Mammary epithelial cell (primary cell): ENCODE measurements at regions not wholly inside any gene's neighbourhood (a gene's known extent, or its start where the extent isn't known, plus 50 kb on each side); places are given as distances from the start of the nearest gene placed in this dataset.

Experiments used
- EZH2 ChIP-seq: IDR thresholded peaks from 2 replicates; pipeline ENCODE4 v1.6.1; 2012; ENCODE audit warnings: low read length, inconsistent platforms, borderline replicate concordance
- TF ChIP-seq, protein P1 (sequence below), 2 donors: IDR thresholded peaks in 1 of 2; conservative IDR thresholded peaks in 1 of 2; 2 replicates each; pipeline ENCODE4 v1.5.1; 2011 to 2012; ENCODE audit warnings: inconsistent platforms in 2 of 2, low read length in 2 of 2, mild to moderate bottlenecking in 2 of 2, control low read depth in 1 of 2, low read depth in 1 of 2; ENCODE audit not compliant: insufficient read depth in 1 of 2; ENCODE audit errors: extremely low read depth in 1 of 2

DNA sequence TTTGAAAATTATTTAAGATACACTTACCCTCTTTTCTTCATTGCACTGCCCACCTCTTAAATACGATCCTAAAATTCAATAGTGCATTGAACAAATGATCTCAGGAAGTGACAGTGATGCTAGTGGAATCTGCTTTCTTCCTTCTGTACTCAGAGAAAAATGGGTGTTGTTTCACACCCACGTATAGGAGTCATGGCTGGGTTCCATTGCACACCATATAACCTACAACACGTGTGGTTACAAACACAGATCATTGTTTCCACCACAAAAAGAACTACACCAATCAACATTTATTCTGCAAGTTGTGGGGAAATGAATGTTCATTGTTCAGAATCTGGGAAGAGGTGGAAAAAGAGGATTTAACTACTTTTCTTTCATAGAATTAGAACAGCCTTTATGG, 275.9 kb downstream of the MAN2A1 start:
- TF ChIP-seq, protein P1, sequence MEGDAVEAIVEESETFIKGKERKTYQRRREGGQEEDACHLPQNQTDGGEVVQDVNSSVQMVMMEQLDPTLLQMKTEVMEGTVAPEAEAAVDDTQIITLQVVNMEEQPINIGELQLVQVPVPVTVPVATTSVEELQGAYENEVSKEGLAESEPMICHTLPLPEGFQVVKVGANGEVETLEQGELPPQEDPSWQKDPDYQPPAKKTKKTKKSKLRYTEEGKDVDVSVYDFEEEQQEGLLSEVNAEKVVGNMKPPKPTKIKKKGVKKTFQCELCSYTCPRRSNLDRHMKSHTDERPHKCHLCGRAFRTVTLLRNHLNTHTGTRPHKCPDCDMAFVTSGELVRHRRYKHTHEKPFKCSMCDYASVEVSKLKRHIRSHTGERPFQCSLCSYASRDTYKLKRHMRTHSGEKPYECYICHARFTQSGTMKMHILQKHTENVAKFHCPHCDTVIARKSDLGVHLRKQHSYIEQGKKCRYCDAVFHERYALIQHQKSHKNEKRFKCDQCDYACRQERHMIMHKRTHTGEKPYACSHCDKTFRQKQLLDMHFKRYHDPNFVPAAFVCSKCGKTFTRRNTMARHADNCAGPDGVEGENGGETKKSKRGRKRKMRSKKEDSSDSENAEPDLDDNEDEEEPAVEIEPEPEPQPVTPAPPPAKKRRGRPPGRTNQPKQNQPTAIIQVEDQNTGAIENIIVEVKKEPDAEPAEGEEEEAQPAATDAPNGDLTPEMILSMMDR (conservative IDR thresholded peaks at IDR 0.05 in 1 of 2, IDR thresholded peaks at IDR 0.05 in 1 of 2; ENCODE audit: extremely low read depth in 1 of 2, insufficient read depth in 1 of 2, low read depth in 1 of 2, low read length in 2 of 2), result no peak
- TF ChIP-seq EZH2, result no peak
